Breast epithelium (tissue), 4 donors: ENCODE measurements at regions not wholly inside any gene's neighbourhood (a gene's known extent, or its start where the extent isn't known, plus 50 kb on each side); places are given as distances from the start of the nearest gene placed in this dataset.
"Not testable (repeated sequence)": the region's sequence is repeated elsewhere in the genome, so short reads cannot be mapped to it uniquely, and the experiment has no call there.

Experiments
- DNase-seq, 2 donors: peaks; one replicate each; pipeline ENCODE4 v3.0.0-alpha.2; 2019; ENCODE audit warnings: low spot score in 2 of 2
- H3K27ac ChIP-seq, 2 donors: fragments of 200-600 bp; sonication (generic) in 1 of 2; one replicate each; pipeline ENCODE4 v1.5.1; 2016 to 2019; ENCODE audit warnings: mild to moderate bottlenecking in 1 of 2
- H3K27me3 ChIP-seq, 2 donors: fragments of 200-600 bp; sonication (generic) in 1 of 2; one replicate each; pipeline versions ENCODE4 v1.5.1 to v1.6.0; 2017 to 2019; ENCODE audit warnings: control low read depth in 1 of 2, mild to moderate bottlenecking in 1 of 2
- H3K36me3 ChIP-seq: fragments of 200-600 bp; one replicate; pipeline ENCODE4 v1.5.1; 2019
- H3K4me1 ChIP-seq, 2 donors: fragments of 200-600 bp; sonication (generic); one replicate each; pipeline ENCODE4 v1.5.1; 2016 to 2019; ENCODE audit warnings: control low read depth in 1 of 2
- H3K4me3 ChIP-seq, 3 donors: fragments of 200-600 bp; sonication (generic); 1 replicate in 2 of 3; 2 replicates in 1 of 3; pipeline ENCODE4 v1.5.1; 2016 to 2019; ENCODE audit warnings: mild to moderate bottlenecking in 3 of 3, moderate library complexity in 2 of 3
- H3K9me3 ChIP-seq, 2 donors: fragments of 200-600 bp; sonication (generic) in 1 of 2; one replicate each; pipeline ENCODE4 v1.5.1; 2016 to 2019; ENCODE audit warnings: control low read depth in 1 of 2
- POLR2A ChIP-seq: fragments of 450-650 bp; IDR thresholded peaks from one replicate; pipeline ENCODE4 v1.6.1; 2016; ENCODE audit warnings: antibody characterized with exemption, mild to moderate bottlenecking, moderate library complexity
- POLR2AphosphoS5 ChIP-seq, 3 donors: sonication (generic); formaldehyde crosslinking; IDR thresholded peaks; one replicate each; pipeline ENCODE4 v1.6.1; 2017; ENCODE audit warnings: antibody characterized with exemption in 3 of 3
- intact Hi-C: fragments of 100-400 bp; cut with DNase I; formaldehyde crosslinking; loops from one replicate; pipeline ENCODE4 v1.15.1; 2023; ENCODE audit warnings: low total_unique reads
- TF ChIP-seq, protein P1 (sequence below), 3 donors: fragments of 450-650 bp; IDR thresholded peaks; one replicate each; pipeline ENCODE4 v1.5.1; 2016 to 2017; ENCODE audit warnings: antibody characterized with exemption in 3 of 3, mild to moderate bottlenecking in 3 of 3, moderate library complexity in 3 of 3

DNA sequence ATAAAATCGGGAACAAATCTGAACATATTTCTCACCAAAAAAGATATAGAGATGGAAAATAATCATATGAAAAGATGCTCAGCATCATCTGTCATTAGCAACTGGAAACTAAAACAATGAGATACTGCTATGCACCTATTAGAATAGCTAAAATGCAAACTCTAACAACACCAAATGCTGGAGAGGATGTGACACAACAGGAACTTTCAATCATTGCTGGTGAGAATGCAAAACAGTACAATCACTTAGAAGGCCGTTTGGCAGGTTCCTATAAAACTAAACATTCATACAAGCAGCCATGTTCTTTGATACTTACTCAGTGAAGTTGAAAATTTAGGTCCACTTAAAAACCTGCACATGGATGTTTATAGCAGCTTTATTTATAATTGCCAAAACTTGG lies 67.0 kb downstream of the FAM50B start:
- Histone ChIP-seq H3K4me1 (peaks cover 0 to 18% of the 10 kb centered on the region in 2 donors), H3K9me3 (no peaks in the 10 kb centered on the region), H3K27ac (no peak overlapping the region), H3K4me3 (no peak overlapping the region), H3K36me3 (no peaks in the 10 kb centered on the region), H3K27me3 (no peaks in the 10 kb centered on the region)
- intact Hi-C loops, result no loop called here
- TF ChIP-seq POLR2AphosphoS5 (IDR thresholded peaks at IDR 0.05), result no peak
- TF ChIP-seq, protein P1, sequence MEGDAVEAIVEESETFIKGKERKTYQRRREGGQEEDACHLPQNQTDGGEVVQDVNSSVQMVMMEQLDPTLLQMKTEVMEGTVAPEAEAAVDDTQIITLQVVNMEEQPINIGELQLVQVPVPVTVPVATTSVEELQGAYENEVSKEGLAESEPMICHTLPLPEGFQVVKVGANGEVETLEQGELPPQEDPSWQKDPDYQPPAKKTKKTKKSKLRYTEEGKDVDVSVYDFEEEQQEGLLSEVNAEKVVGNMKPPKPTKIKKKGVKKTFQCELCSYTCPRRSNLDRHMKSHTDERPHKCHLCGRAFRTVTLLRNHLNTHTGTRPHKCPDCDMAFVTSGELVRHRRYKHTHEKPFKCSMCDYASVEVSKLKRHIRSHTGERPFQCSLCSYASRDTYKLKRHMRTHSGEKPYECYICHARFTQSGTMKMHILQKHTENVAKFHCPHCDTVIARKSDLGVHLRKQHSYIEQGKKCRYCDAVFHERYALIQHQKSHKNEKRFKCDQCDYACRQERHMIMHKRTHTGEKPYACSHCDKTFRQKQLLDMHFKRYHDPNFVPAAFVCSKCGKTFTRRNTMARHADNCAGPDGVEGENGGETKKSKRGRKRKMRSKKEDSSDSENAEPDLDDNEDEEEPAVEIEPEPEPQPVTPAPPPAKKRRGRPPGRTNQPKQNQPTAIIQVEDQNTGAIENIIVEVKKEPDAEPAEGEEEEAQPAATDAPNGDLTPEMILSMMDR (IDR thresholded peaks at IDR 0.05), result no peak
- no peak for TF ChIP-seq POLR2A
- no peak for DNase-seq

DNA sequence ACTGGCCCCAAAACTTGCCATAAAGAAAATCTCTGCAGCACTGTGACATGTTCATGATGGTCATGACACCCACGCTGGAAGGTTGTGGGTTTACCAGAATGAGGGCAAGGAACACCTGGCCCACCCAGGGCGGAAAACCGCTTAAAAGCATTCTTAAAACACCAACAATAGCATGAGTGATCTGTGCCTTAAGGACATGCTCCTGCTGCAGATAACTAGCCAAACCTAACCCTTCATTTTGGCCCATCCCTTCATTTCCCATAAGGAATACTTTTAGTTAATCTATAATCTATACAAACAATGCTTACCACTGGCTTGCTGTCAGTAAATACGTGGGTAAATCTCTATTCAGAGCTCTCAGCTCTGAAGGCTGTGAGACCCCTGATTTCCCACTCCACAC lies 67.6 kb downstream of the FAM50B start:
- H3K9me3 ChIP-seq, DNase-seq, H3K27ac ChIP-seq, H3K4me3 ChIP-seq, H3K27me3 ChIP-seq, H3K36me3 ChIP-seq, intact Hi-C loops: not testable (repeated sequence)
- H3K4me1 ChIP-seq, result peaks cover 0 to 18% of the 10 kb centered on the region in 2 donors

- no peaks in the 10 kb centered on the region for H3K9me3 ChIP-seq
- TF ChIP-seq, protein P1 (IDR thresholded peaks at IDR 0.05), result no peak
- TF ChIP-seq POLR2A (no peak), POLR2AphosphoS5 (IDR thresholded peaks at IDR 0.05) (no peak)
- no peaks in the 10 kb centered on the region for H3K27me3 ChIP-seq
- DNase-seq, result no peak
- H3K36me3 ChIP-seq, result no peaks in the 10 kb centered on the region
- H3K27ac ChIP-seq, result peak overlapping the region; percentile 69 to 75
- no peak overlapping the region for H3K4me3 ChIP-seq
- peaks cover 0 to 6% of the 10 kb centered on the region in 2 donors for H3K4me1 ChIP-seq
- intact Hi-C loops, result no loop called here
Observed at GRCh38 chr6:3918469-3918868, 69.3 kb downstream of the FAM50B start.

DNA sequence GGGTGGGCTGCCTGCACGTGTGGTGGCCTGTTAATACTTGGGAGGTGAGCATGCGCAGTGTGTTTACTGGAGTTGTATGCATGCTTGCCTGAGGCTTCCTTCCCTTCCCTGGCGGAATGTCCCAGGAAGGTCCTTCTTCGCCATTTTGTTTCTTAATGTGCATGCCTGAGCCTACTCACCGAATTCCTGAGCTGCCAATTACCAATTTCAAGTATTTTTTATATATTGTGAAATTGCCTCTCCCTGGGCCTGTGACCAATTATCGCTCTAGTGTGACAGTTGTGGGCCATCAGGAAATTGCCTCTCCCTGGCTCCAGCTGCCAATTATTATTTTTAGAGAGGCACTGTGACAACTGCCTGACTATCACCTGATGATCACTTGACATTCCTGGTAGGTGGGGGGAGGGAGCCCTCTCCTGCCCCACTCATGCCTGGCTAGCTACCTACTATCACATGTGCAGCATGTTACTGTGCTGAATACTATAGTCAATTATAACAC lies 70.0 kb downstream of the FAM50B start:
- Histone ChIP-seq H3K9me3 (no peaks in the 10 kb centered on the region), H3K27ac (peak overlapping the region; percentile 69 to 75), H3K36me3 (no peaks in the 10 kb centered on the region), H3K4me1 (peaks cover 0 to 2% of the 10 kb centered on the region in 2 donors), H3K4me3 (no peak overlapping the region), H3K27me3 (no peaks in the 10 kb centered on the region)
- peak in 1 of 2 donors; percentile 86 for DNase-seq
- intact Hi-C loops, result no loop called here
- peak in 2 of 3 donors; percentile 44 to 64 for TF ChIP-seq POLR2AphosphoS5 (IDR thresholded peaks at IDR 0.05)
- no peak for TF ChIP-seq POLR2A

- H3K27ac ChIP-seq, result peak overlapping the region; percentile 69 to 75
Observed at GRCh38 chr6:3919849-3920248, 70.7 kb downstream of the FAM50B start.

GRCh38 chr6:3920321-3920720 lies 71.1 kb downstream of the FAM50B start:
- DNase-seq, result no peak
- Histone ChIP-seq H3K27me3 (no peaks in the 10 kb centered on the region), H3K4me3 (no peak overlapping the region), H3K36me3 (no peaks in the 10 kb centered on the region), H3K4me1 (no peaks in the 10 kb centered on the region), H3K27ac (peak overlapping the region in 1 of 2 donors; percentile 69), H3K9me3 (no peaks in the 10 kb centered on the region)
- intact Hi-C loops, result no loop called here
- TF ChIP-seq, protein P1 (IDR thresholded peaks at IDR 0.05), result no peak
- TF ChIP-seq POLR2AphosphoS5 (IDR thresholded peaks at IDR 0.05) (no peak), POLR2A (no peak)

More at GRCh38 chr6:3919849-3920248, 70.7 kb downstream of the FAM50B start:
- DNase-seq, result no peak
- Histone ChIP-seq H3K36me3 (no peaks in the 10 kb centered on the region), H3K4me1 (no peaks in the 10 kb centered on the region), H3K27me3 (no peaks in the 10 kb centered on the region), H3K9me3 (no peaks in the 10 kb centered on the region), H3K4me3 (no peak overlapping the region)
- intact Hi-C loops, result no loop called here
- TF ChIP-seq POLR2AphosphoS5 (IDR thresholded peaks at IDR 0.05) (no peak), POLR2A (no peak)
- TF ChIP-seq, protein P1 (IDR thresholded peaks at IDR 0.05), result no peak
